Esophagus muscularis mucosa (tissue), 4 donors: ENCODE measurements at regions not wholly inside any gene's neighbourhood (a gene's known extent, or its start where the extent isn't known, plus 50 kb on each side); places are given as distances from the start of the nearest gene placed in this dataset.
A peak's percentile ranks its signal among the peaks of the same experiment; 100 is the strongest.

Experiments used
- DNase-seq: peaks from one replicate; pipeline ENCODE4 v3.0.0-alpha.2; 2017; ENCODE audit errors: extremely low spot score
- H3K27ac ChIP-seq, 4 donors: fragments of 200-600 bp; sonication (generic); replicated peaks in 1 of 4; 1 replicate in 3 of 4; 2 replicates in 1 of 4; pipeline ENCODE4 v1.5.1; 2016 to 2019; ENCODE audit warnings: mild to moderate bottlenecking in 1 of 4
- H3K27me3 ChIP-seq, 4 donors: fragments of 200-600 bp; sonication (generic); one replicate each; pipeline versions ENCODE4 v1.5.1 to v1.6.0; 2016 to 2019
- H3K36me3 ChIP-seq, 4 donors: fragments of 200-600 bp; sonication (generic); one replicate each; pipeline ENCODE4 v1.5.1; 2016 to 2019
- H3K4me1 ChIP-seq, 4 donors: fragments of 200-600 bp; sonication (generic); one replicate each; pipeline ENCODE4 v1.5.1; 2016 to 2019
- H3K4me3 ChIP-seq, 4 donors: fragments of 200-600 bp; sonication (generic); 1 replicate in 2 of 4; 2 replicates in 2 of 4; pipeline ENCODE4 v1.5.1; 2016 to 2019; ENCODE audit warnings: mild to moderate bottlenecking in 4 of 4, moderate library complexity in 1 of 4
- H3K9me3 ChIP-seq, 4 donors: fragments of 200-600 bp; sonication (generic); 1 replicate in 3 of 4; 2 replicates in 1 of 4; pipeline ENCODE4 v1.5.1; 2016 to 2019
- EP300 ChIP-seq: sonication (generic); formaldehyde crosslinking; IDR thresholded peaks from one replicate; pipeline ENCODE4 v1.6.1; 2017; ENCODE audit warnings: antibody characterized with exemption
- POLR2A ChIP-seq: fragments of 450-650 bp; IDR thresholded peaks from one replicate; pipeline ENCODE4 v1.6.1; 2017; ENCODE audit warnings: antibody characterized with exemption, moderate library complexity, mild to moderate bottlenecking, low read depth
- POLR2AphosphoS5 ChIP-seq, 2 donors: sonication (generic); formaldehyde crosslinking; IDR thresholded peaks; one replicate each; pipeline ENCODE4 v1.6.1; 2017; ENCODE audit warnings: antibody characterized with exemption in 2 of 2
- WGBS: methylation state at CpG from one replicate; pipeline ENCODE4 v1.1.5; 2018; 5-methylcytosine and 5-hydroxymethylcytosine counted together
- intact Hi-C: fragments of 100-400 bp; cut with DNase I; formaldehyde crosslinking; loops from one replicate; pipeline ENCODE4 v1.15.1; 2023
- TF ChIP-seq, protein P1 (sequence below), 3 experiments: fragments of 200-600 bp in 2 of 3; fragments of 450-650 bp in 1 of 3; sonication (generic) in 2 of 3; IDR thresholded peaks; one replicate each; pipeline ENCODE4 v1.5.1; 2017 to 2019; ENCODE audit warnings: antibody characterized with exemption in 3 of 3, mild to moderate bottlenecking in 2 of 3, moderate library complexity in 1 of 3

GRCh38 chr2:216786676-216787075 is 73.2 kb downstream of the TNP1 start:
- TF ChIP-seq, protein P1, sequence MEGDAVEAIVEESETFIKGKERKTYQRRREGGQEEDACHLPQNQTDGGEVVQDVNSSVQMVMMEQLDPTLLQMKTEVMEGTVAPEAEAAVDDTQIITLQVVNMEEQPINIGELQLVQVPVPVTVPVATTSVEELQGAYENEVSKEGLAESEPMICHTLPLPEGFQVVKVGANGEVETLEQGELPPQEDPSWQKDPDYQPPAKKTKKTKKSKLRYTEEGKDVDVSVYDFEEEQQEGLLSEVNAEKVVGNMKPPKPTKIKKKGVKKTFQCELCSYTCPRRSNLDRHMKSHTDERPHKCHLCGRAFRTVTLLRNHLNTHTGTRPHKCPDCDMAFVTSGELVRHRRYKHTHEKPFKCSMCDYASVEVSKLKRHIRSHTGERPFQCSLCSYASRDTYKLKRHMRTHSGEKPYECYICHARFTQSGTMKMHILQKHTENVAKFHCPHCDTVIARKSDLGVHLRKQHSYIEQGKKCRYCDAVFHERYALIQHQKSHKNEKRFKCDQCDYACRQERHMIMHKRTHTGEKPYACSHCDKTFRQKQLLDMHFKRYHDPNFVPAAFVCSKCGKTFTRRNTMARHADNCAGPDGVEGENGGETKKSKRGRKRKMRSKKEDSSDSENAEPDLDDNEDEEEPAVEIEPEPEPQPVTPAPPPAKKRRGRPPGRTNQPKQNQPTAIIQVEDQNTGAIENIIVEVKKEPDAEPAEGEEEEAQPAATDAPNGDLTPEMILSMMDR (IDR thresholded peaks at IDR 0.05), result no peak
- TF ChIP-seq POLR2A (no peak), EP300 (no peak), POLR2AphosphoS5 (IDR thresholded peaks at IDR 0.05) (no peak)
- Histone ChIP-seq H3K4me3 (no peak overlapping the region), H3K9me3 (no peaks in the 10 kb centered on the region), H3K27me3 (no peaks in the 10 kb centered on the region), H3K27ac (no peak overlapping the region), H3K36me3 (no peaks in the 10 kb centered on the region), H3K4me1 (peaks cover 0 to 36% (median 10%) of the 10 kb centered on the region in 4 donors)
- no peak for DNase-seq
- WGBS, result 95% methylated on average over 8 of the region's 9 CpGs
- intact Hi-C loops, result no loop called here

GRCh38 chr2:216784456-216784855 is 75.4 kb downstream of the TNP1 start:
- TF ChIP-seq POLR2AphosphoS5 (IDR thresholded peaks at IDR 0.05) (no peak), POLR2A (no peak), EP300 (no peak)
- TF ChIP-seq, protein P1 (IDR thresholded peaks at IDR 0.05), result no peak
- Histone ChIP-seq H3K27ac (no peak overlapping the region), H3K4me1 (peaks cover 0 to 24% (median 12%) of the 10 kb centered on the region in 4 donors), H3K9me3 (no peaks in the 10 kb centered on the region), H3K27me3 (no peaks in the 10 kb centered on the region), H3K36me3 (no peaks in the 10 kb centered on the region), H3K4me3 (no peak overlapping the region)
- no peak for DNase-seq
- 97% methylated on average over 3 of the region's 3 CpGs for WGBS
- intact Hi-C loops, result no loop called here

- TF ChIP-seq POLR2AphosphoS5 (IDR thresholded peaks at IDR 0.05), result no peak
- no peak for TF ChIP-seq EP300
- TF ChIP-seq POLR2A, result no peak
- TF ChIP-seq, protein P1 (IDR thresholded peaks at IDR 0.05), result no peak
- DNase-seq, result no peak
- no peak overlapping the region for H3K4me3 ChIP-seq
- no peaks in the 10 kb centered on the region for H3K36me3 ChIP-seq
- intact Hi-C loops, result no loop called here
- 54% methylated on average over 4 of the region's 4 CpGs for WGBS
- peak overlapping the region in 1 of 4 donors; percentile 0 for H3K27ac ChIP-seq
- H3K27me3 ChIP-seq, result no peaks in the 10 kb centered on the region
- no peaks in the 10 kb centered on the region for H3K9me3 ChIP-seq
- H3K4me1 ChIP-seq, result peaks cover 0 to 19% (median 12%) of the 10 kb centered on the region in 4 donors
Measured at GRCh38 chr2:216781709-216782108, 78.2 kb downstream of the TNP1 start.

GRCh38 chr2:216780843-216781242 is 79.0 kb downstream of the TNP1 start:
- Histone ChIP-seq H3K4me3 (no peak overlapping the region), H3K36me3 (no peaks in the 10 kb centered on the region), H3K27me3 (no peaks in the 10 kb centered on the region), H3K9me3 (no peaks in the 10 kb centered on the region), H3K4me1 (peaks cover 0 to 19% (median 12%) of the 10 kb centered on the region in 4 donors), H3K27ac (no peak overlapping the region)
- 94% methylated on average over 4 of the region's 4 CpGs for WGBS
- no peak for DNase-seq
- TF ChIP-seq POLR2AphosphoS5 (IDR thresholded peaks at IDR 0.05) (no peak), EP300 (no peak), POLR2A (no peak)
- TF ChIP-seq, protein P1 (IDR thresholded peaks at IDR 0.05), result no peak
- intact Hi-C loops, result no loop called here

DNA sequence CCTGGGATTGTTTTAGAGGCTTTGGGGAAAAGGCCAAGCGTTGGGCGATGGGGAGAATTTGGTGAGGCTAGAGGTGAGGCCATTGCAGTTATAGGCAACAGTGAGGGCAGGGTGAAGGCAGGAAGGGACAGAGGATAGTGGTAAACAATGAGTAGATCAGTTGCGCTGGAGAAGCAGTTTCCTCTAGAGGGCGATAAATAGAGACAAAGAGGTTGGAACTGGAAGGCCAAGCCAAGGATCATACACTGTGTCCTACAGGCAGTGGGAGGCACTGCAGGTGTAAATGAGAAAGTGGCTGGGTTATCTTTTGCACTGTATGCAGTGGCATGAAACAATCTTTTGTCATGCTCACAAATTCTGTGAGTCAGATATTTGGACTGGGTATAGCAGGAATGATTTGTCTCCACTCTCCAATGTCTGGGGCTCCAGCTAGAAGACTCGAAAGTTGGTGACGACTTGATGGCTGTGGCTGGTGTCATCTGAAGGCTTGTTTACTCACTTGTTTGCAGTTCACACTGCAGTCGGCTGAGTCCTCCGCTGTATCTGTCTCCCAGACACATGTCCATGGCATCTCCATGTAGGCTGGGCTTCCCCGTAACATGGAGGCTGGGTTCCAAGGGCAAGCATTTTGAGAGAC is 82.1 kb downstream of the TNP1 start:
- TF ChIP-seq, protein P1 (IDR thresholded peaks at IDR 0.05), result peak in 2 of 3 experiments; percentile 26 to 52
- TF ChIP-seq POLR2AphosphoS5 (IDR thresholded peaks at IDR 0.05), result no peak
- Histone ChIP-seq H3K27me3 (no peaks in the 10 kb centered on the region), H3K36me3 (no peaks in the 10 kb centered on the region), H3K4me1 (peaks cover 21 to 27% (median 26%) of the 10 kb centered on the region in 4 donors), H3K9me3 (no peaks in the 10 kb centered on the region), H3K27ac (no peak overlapping the region), H3K4me3 (no peak overlapping the region)
- DNase-seq, result no peak
- WGBS, result 82% methylated on average over 8 of the region's 9 CpGs
- intact Hi-C loops, result no loop called here
